Activated CD8-positive, alpha-beta memory T cell treated with anti-CD3 and anti-CD28 coated beads, Interleukin-2, amount 50 U/mL, for 48 hours (primary cell): ENCODE measurements at regions not wholly inside any gene's neighbourhood (a gene's known extent, or its start where the extent isn't known, plus 50 kb on each side); places are given as distances from the start of the nearest gene placed in this dataset.
"Not testable (repeated sequence)": the region's sequence is repeated elsewhere in the genome, so short reads cannot be mapped to it uniquely, and the experiment has no call there.

Experiments used
- DNase-seq: peaks from one replicate; pipeline ENCODE4 v3.0.0-alpha.2; 2020

DNA sequence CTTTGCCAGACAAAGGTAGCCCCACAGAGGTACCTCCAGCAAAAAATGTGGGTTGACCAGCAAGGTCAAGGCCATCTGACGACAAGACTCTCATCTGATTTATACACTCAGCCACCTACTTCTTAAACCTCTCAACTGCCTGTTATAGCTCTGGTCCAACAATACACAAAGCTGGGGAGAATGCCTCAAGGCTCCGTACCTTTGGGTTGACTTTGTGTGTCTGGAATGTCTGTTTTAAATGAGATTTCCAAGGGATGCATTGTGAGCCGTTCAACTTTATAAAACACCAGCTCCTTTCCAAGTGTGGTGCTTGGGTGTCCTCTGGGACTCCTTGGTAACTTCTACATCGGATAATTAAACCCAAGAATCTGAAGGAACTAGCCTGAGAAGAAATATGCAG lies 167.0 kb upstream of the RPL34 start:
- DNase-seq: no peak

GRCh38 chr4:108450236-108450898 lies 170.0 kb upstream of the RPL34 start:
- DNase-seq: no peak

DNA sequence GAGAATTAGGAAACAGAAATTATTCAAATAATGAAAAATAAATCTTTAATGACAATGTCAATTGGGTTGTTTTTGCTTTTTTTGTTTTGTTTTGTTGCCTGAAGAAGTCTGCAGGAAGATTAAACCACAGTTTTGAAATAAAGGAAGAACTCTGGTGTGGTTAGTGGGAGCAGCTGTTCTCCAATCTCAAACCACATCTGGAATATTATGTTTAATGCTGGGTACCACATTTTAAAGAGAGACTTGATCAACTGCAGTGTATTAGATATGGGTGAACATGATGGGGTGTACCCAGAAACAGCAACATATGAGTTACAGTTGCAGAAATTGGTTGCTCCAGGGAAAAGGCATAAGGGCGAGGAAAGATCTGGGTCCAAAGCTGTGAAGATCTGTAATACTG lies 171.2 kb upstream of the RPL34 start:
- DNase-seq: no peak

- no peak for DNase-seq
Observed at GRCh38 chr4:108446556-108446955, 173.8 kb upstream of the RPL34 start.

DNA sequence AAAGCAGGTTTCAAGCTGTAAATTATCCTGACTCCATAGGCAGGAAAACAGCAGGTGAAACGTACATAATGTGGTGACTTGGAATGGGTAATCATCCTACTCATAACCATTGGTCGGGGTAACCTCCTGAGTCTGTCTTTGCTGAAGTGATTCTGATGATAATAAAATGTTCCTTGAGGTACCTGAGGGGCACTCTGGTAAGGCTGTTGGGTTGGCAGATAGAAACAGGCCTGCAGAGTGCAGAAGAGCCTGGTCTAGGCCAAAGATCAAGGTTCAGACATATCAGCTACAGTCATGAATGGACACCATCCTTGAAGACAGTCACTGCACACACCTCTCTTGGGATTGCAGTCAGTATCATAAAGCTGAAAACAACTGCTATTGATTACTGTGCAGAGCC lies 174.7 kb upstream of the RPL34 start:
- DNase-seq: no peak

- DNase-seq: no peak
Observed at GRCh38 chr4:108443585-108443984, 176.8 kb upstream of the RPL34 start.

DNA sequence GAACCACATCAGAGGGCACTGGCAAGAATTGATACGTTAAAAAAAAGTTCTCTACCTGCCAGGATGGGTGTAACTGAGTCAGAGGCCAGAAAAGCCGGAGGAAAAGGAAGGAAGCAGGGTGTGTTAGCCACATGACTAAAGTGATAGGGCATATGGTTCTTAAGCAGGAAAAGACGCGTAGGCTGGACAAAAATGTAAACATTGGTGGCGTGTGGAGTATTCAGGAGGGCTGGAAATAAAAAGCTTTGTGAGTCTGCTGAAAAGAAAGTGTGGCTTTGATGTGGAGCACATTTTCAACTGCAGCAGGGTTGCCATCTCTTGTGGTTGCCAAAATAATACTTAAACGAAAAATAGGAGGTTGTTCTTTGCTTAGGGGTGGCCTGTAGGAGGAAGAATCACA lies 186.5 kb upstream of the RPL34 start:
- DNase-seq: no peak

DNA sequence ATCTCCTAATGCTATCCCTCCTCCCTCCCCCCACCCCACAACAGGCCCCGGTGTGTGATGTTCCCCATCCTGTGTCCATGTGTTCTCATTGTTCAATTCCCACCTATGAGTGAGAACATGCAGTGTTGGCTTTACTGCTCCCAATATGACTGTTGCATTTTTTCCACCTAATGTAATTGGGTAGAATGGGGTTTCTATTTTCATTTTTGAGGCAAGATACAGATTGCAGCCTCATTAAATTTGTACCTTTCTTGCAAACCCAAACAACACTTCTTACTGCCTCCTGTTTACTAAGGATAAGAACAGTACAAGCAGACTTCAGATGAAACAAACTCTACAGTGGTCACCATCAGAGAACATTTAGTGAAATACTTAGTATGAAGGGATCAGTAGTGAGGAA lies 187.0 kb upstream of the RPL34 start:
- not testable (repeated sequence) for DNase-seq

- no peak for DNase-seq
Observed at GRCh38 chr4:108432418-108432817, 188.0 kb upstream of the RPL34 start.

- DNase-seq: no peak
Observed at GRCh38 chr4:108431986-108432385, 188.4 kb upstream of the RPL34 start.

- no peak for DNase-seq
Observed at GRCh38 chr4:108430921-108431320, 189.5 kb upstream of the RPL34 start.

DNA sequence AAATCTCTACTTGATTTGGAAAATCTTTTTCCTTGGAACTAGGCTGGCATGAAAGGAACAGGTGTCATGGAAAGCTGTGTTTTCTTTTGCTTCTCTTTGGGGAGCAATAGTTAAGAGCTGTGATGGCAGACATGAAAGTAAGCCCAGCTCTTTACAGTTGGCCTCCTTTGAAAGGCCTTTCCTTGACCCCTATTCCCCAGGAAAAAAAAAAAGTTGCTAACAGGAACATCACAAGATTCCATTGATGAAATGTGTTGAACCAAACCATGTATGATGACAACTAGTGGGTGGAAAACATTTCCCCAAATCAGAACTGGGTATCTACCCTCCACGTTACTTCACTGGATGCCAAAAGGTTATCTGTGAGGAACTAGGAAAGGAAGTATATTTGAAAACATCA lies 190.7 kb upstream of the RPL34 start:
- DNase-seq: no peak

GRCh38 chr4:108428923-108429322 lies 191.5 kb upstream of the RPL34 start:
- no peak for DNase-seq

DNA sequence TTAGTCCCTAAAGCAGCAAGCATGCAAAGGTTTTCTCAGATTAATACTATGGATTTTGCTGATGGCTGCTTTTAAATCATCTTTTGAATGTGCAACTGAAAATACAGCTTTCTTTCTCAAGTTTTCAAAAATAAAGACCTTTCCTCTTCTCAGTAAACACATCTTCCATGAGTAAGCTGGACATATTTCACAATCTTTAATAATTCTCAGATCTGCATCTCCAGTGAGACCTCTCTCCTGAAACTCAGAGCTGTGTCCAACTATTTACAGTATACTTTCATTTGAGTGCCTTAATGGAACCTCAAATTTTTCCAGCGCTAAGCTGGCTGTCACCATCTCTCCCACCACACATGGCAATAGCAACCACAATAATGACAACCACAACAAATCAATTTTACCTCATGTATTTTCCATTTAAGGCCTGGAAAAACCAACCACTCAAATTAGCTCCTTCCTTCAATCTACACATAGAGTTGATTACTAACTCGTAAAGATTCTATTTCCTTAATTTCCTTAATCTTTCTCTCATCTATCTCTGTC lies 192.4 kb upstream of the RPL34 start:
- no peak for DNase-seq

DNA sequence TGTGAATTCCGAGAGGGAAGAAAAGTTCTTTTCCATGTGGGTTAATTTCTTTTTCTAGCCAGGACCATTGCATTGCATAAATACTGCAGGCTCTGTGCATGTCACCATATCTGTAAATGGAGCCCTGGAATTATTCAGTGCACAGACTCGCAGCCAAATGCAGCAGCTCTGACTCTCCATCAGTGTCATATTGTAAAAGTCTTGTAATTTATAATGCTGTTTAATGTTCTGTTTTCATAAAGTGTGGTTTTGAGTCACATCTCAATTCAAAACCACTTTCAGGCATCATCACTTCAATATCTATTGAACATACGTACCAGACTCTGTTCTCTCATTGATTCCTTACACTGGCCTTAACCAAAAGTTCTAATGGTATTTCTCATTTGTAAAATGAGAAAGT lies 193.9 kb upstream of the RPL34 start:
- no peak for DNase-seq

- DNase-seq: no peak
Observed at GRCh38 chr4:108425988-108426387, 194.4 kb upstream of the RPL34 start.

- DNase-seq: no peak
Observed at GRCh38 chr4:108417923-108418322, 202.5 kb upstream of the RPL34 start.

- DNase-seq: no peak
Observed at GRCh38 chr4:108416831-108417230, 203.5 kb upstream of the RPL34 start.

- DNase-seq: no peak
Observed at GRCh38 chr4:108415389-108415788, 205.0 kb upstream of the RPL34 start.

GRCh38 chr4:108411836-108412235 lies 208.5 kb upstream of the RPL34 start:
- no peak for DNase-seq

GRCh38 chr4:108409691-108410090 lies 210.7 kb upstream of the RPL34 start:
- DNase-seq: not testable (repeated sequence)

DNA sequence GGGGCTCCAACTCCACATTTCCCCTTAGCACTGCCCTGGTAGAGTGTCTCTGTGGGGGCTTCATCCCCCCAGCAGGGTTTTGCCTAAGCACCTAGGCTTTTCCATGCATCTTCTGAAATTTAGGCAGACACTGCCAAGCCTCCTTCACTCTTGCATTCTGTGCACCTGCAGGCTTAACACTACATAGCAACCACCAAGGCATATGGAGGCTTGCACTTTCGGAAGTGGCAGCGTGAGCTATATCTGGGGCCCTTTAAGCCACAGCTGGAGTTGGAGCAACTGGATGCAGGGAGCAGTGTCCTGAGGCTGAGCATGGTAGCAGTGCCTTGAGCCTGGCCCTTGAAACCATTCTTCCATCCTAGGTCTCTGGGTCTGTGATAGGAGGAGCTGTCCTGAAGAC lies 214.8 kb upstream of the RPL34 start:
- DNase-seq: no peak

GRCh38 chr4:108400309-108400708 lies 220.1 kb upstream of the RPL34 start:
- no peak for DNase-seq

GRCh38 chr4:108399610-108400265 lies 220.6 kb upstream of the RPL34 start:
- DNase-seq: no peak

GRCh38 chr4:108398836-108399235 lies 221.5 kb upstream of the RPL34 start:
- DNase-seq: no peak
